Adrenal gland (tissue), 9 donors: ENCODE measurements at regions not wholly inside any gene's neighbourhood (a gene's known extent, or its start where the extent isn't known, plus 50 kb on each side); places are given as distances from the start of the nearest gene placed in this dataset.
"Not testable (repeated sequence)": the region's sequence is repeated elsewhere in the genome, so short reads cannot be mapped to it uniquely, and the experiment has no call there.

ENCODE experiments used
- DNase-seq, 7 donors: peaks; one replicate each; pipeline ENCODE4 v3.0.0-alpha.2; 2019 to 2020
- H3K27ac ChIP-seq, 5 donors: fragments of 200-600 bp; sonication (generic) in 4 of 5; 1 replicate in 3 of 5; 2 replicates in 2 of 5; pipeline versions ENCODE4 v1.5.1 to v1.8.0; 2016 to 2020; ENCODE audit warnings: mild to moderate bottlenecking in 1 of 5
- H3K27me3 ChIP-seq: fragments of 200-600 bp; 2 replicates; pipeline ENCODE4 v1.8.0; 2021
- H3K36me3 ChIP-seq, 2 donors: fragments of 200-600 bp; replicated peaks in 1 of 2; 1 replicate in 1 of 2; 2 replicates in 1 of 2; pipeline versions ENCODE4 v1.5.1 to v1.8.0; 2018 to 2022
- H3K4me1 ChIP-seq, 2 donors: fragments of 200-600 bp; replicated peaks in 1 of 2; 1 replicate in 1 of 2; 2 replicates in 1 of 2; pipeline versions ENCODE4 v1.5.1 to v1.8.0; 2018 to 2021
- H3K4me3 ChIP-seq, 4 donors: fragments of 200-600 bp; sonication (generic) in 3 of 4; one replicate each; pipeline ENCODE4 v1.5.1; 2016 to 2018
- H3K9me3 ChIP-seq, 3 donors: fragments of 200-600 bp; sonication (generic) in 1 of 3; replicated peaks in 1 of 3; 1 replicate in 2 of 3; 2 replicates in 1 of 3; pipeline versions ENCODE4 v1.5.1 to v1.8.0; 2016 to 2021
- POLR2A ChIP-seq, 2 donors: fragments of 450-650 bp; IDR thresholded peaks; one replicate each; pipeline ENCODE4 v1.6.1; 2017; ENCODE audit warnings: antibody characterized with exemption in 2 of 2, mild to moderate bottlenecking in 2 of 2, moderate library complexity in 1 of 2
- WGBS, 4 donors: extraction: QIAGEN DNeasy Blood & Tissue Kit in 2 of 4; methylation state at CpG; one replicate each; pipeline versions ENCODE4 v1.1.5 to v1.1.7; 2013 to 2017; 5-methylcytosine and 5-hydroxymethylcytosine counted together
- intact Hi-C, 2 donors: fragments of 100-400 bp; cut with DNase I; formaldehyde crosslinking; loops; one replicate each; pipeline versions ENCODE4 v1.14.1 to v1.15.0; 2022 to 2023
- TF ChIP-seq, protein P1 (sequence below), 6 experiments: fragments of 450-650 bp in 4 of 6; fragments of 200-600 bp in 2 of 6; sonication (generic) in 1 of 6; IDR thresholded peaks; 1 replicate in 5 of 6; 2 replicates in 1 of 6; pipeline versions ENCODE4 v1.5.1 to v1.8.0; 2016 to 2021; ENCODE audit warnings: antibody characterized with exemption in 6 of 6, mild to moderate bottlenecking in 2 of 6, moderate library complexity in 1 of 6
- donor health status: healthy with polysubstance abuse.
- donor health status: Bipolar disorder and iron deficiency.
- donor health status: DM: yes; HTN: yes; CAD: no.
- donor health status: DM: no; HTN: no; CAD: no.
- donor health status: DM: no; HTN: no; CAD: no.

DNA sequence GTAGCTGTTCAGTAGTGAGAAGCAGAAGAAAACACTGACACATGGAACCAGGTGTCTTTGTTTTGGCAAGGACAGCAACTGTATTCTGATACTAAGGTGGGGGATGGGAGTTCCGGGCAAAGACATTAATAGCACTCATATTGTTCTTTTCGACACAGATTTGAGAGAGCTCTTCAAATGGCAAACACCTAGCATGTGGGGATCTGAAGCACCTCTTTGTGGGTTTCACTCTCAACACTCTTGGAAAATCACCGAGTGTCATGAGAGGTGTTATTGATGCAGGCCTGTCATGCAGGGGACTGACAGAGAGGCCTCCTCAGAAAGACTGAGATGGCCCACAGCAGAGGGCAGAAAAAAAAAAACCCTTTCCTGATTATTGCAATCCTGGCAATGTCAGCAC lies 228.4 kb upstream of the VCX start:
- H3K4me3 ChIP-seq, result no peak overlapping the region
- whole genome bisulfite sequencing, 4 donors, result 66 to 79% (median 70%) methylated on average over 3 of the region's 3 CpGs
- H3K9me3 ChIP-seq, result no peaks in the 10 kb centered on the region
- H3K4me1 ChIP-seq, result no peaks in the 10 kb centered on the region
- no peak for TF ChIP-seq POLR2A (IDR thresholded peaks at IDR 0.05)
- TF ChIP-seq, protein P1, sequence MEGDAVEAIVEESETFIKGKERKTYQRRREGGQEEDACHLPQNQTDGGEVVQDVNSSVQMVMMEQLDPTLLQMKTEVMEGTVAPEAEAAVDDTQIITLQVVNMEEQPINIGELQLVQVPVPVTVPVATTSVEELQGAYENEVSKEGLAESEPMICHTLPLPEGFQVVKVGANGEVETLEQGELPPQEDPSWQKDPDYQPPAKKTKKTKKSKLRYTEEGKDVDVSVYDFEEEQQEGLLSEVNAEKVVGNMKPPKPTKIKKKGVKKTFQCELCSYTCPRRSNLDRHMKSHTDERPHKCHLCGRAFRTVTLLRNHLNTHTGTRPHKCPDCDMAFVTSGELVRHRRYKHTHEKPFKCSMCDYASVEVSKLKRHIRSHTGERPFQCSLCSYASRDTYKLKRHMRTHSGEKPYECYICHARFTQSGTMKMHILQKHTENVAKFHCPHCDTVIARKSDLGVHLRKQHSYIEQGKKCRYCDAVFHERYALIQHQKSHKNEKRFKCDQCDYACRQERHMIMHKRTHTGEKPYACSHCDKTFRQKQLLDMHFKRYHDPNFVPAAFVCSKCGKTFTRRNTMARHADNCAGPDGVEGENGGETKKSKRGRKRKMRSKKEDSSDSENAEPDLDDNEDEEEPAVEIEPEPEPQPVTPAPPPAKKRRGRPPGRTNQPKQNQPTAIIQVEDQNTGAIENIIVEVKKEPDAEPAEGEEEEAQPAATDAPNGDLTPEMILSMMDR (IDR thresholded peaks at IDR 0.05), result no peak
- no peaks in the 10 kb centered on the region for H3K27me3 ChIP-seq
- intact Hi-C loops, result no loop called here
- H3K36me3 ChIP-seq, result no peaks in the 10 kb centered on the region
- no peak for DNase-seq
- no peak overlapping the region for H3K27ac ChIP-seq

DNA sequence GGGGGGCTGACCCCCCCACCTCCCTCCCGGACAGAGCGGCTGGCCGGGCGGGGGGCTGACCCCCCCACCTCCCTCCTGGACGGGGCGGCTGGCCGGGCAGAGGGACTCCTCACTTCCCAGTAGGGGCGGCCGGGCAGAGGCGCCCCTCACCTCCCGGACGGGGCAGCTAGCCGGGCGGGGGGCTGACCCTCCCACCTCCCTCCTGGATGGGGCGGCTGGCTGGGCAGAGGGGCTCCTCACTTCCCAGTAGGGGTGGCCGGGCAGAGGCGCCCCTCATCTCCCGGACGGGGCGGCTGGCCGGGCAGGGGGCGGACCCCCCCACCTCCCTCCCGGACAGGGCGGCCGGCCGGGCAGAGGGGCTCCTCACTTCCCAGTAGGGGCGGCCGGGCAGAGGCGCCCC lies 234.3 kb upstream of the VCX start:
- DNase-seq, H3K9me3 ChIP-seq, H3K4me3 ChIP-seq, H3K36me3 ChIP-seq, intact Hi-C loops, H3K27me3 ChIP-seq, H3K27ac ChIP-seq, H3K4me1 ChIP-seq: not testable (repeated sequence)
- WGBS, 4 donors, result 95 to 98% methylated on average over 16 to 19 of the region's 29 CpGs; no CpG with 5 or more reads in 2 of the 4 donors

DNA sequence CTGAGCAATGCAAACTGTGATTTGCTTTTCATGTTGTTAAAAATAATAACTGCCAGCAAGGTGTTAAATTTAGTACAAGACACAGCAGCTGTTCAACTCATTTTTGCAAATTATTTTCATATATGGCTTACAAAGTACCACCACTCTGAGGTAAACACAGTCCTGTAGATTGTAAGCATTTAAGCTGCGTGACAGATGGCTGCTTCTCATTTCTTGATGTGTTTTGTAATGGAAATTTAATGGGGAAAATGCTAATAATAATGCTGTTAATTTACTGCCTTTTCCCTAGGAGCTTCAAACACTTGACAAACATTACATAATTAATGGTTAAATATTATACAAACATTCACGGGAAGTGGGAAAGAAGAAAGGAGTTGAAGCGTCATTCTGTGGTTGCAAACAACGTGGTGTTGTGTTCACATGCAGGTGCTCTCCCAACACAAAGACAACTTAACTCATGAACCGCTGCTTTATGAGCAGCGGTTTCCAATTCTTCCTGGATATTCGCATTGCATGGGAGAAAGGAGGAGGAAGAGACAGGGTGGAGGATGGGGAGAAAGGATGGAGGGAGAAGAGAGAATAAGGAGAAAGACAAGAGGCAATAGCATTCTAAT lies 236.8 kb upstream of the VCX start:
- WGBS, 4 donors, result 74 to 83% (median 79%) methylated on average over 7 of the region's 7 CpGs
- Histone ChIP-seq H3K4me1 (no peaks in the 10 kb centered on the region), H3K4me3 (no peak overlapping the region), H3K9me3 (no peaks in the 10 kb centered on the region), H3K27me3 (no peaks in the 10 kb centered on the region), H3K27ac (no peak overlapping the region), H3K36me3 (no peaks in the 10 kb centered on the region)
- DNase-seq, result no peak
- TF ChIP-seq, protein P1 (IDR thresholded peaks at IDR 0.05), result no peak
- TF ChIP-seq POLR2A (IDR thresholded peaks at IDR 0.05), result no peak
- intact Hi-C loops, result no loop called here

DNA sequence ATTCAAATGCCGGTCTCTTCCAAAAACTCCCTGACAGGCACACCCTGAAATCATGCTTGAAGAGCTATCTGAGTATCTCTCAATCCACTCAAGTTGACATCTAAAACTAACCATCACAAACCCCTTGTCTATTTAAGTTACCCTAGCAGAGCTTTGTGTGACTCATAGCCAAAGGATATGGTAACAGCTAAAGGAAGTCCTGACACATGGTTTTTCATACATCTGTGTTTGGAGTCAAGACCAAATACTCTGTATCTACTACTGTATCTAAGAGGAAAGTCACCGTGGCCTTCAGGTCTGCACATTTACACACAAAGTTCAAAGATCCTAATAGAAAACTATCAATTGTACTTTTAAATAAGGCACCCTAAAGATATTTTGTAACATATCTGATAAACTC lies 239.6 kb upstream of the VCX start:
- Histone ChIP-seq H3K4me1 (no peaks in the 10 kb centered on the region), H3K36me3 (no peaks in the 10 kb centered on the region), H3K4me3 (no peak overlapping the region), H3K27ac (no peak overlapping the region), H3K9me3 (no peaks in the 10 kb centered on the region), H3K27me3 (no peaks in the 10 kb centered on the region)
- 82 to 94% (median 93%) methylated on average over 2 of the region's 2 CpGs for WGBS, 4 donors
- no peak for TF ChIP-seq POLR2A (IDR thresholded peaks at IDR 0.05)
- TF ChIP-seq, protein P1 (IDR thresholded peaks at IDR 0.05), result no peak
- no peak for DNase-seq
- intact Hi-C loops, result no loop called here

DNA sequence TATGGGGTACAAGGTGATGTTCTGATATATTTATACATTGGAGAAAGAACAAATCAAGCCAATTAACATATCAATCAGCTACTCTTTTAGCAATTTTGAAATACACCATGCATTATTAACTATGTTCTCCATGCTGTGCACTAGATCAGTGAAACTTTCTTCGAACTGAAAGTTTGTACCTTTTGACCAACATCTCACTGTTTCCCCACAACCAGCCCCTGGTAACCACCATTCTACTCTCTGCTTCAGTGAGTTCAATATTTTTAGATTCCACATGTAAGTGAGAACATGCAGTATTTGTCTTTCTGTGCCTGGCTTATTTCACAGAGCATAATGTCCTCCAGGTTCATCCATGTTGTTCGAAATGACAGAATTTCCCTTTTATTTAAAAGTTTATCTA lies 246.1 kb upstream of the VCX start:
- TF ChIP-seq, protein P1 (IDR thresholded peaks at IDR 0.05), result no peak
- no peak for TF ChIP-seq POLR2A (IDR thresholded peaks at IDR 0.05)
- intact Hi-C loops, result no loop called here
- no peak for DNase-seq
- H3K4me1 ChIP-seq, result no peaks in the 10 kb centered on the region
- 43 to 82% (median 78%) methylated on average over 2 of the region's 2 CpGs for WGBS, 4 donors
- H3K27ac ChIP-seq, result no peak overlapping the region
- no peak overlapping the region for H3K4me3 ChIP-seq
- no peaks in the 10 kb centered on the region for H3K36me3 ChIP-seq
- H3K9me3 ChIP-seq, result no peaks in the 10 kb centered on the region
- no peaks in the 10 kb centered on the region for H3K27me3 ChIP-seq

DNA sequence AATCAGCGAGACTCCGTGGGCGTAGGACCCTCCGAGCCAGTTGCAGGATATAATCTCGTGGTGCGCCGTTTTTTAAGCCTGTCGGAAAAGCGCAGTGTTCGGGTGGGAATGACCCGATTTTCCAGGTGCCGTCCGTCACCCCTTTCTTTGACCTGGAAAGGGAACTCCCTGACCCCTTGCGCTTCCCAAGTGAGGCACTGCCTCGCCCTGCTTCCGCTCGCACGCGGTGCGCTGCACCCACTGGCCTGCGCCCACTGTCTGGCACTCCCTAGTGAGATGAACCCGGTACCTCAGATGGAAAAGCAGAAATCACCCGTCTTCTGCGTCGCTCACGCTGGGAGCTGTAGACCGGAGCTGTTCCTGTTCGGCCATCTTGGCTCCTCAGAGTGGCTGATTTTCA lies 249.6 kb upstream of the VCX start:
- H3K4me1 ChIP-seq, H3K27me3 ChIP-seq, H3K4me3 ChIP-seq, intact Hi-C loops, DNase-seq, H3K27ac ChIP-seq, H3K36me3 ChIP-seq, H3K9me3 ChIP-seq: not testable (repeated sequence)
- WGBS, 4 donors, result 86 to 91% (median 89%) methylated on average over 23 to 28 of the region's 28 CpGs
